HG02610 (cell line): ENCODE measurements at regions not wholly inside any gene's neighbourhood (a gene's known extent, or its start where the extent isn't known, plus 50 kb on each side); places are given as distances from the start of the nearest gene placed in this dataset.
"Not testable (repeated sequence)": the region's sequence is repeated elsewhere in the genome, so short reads cannot be mapped to it uniquely, and the experiment has no call there.

Source experiments
- ATAC-seq: cut with Tn5 transposase; IDR thresholded peaks from one replicate; pipeline ENCODE4 v1.9.1; 2021; ENCODE audit warnings: mild to moderate bottlenecking, moderate library complexity; ENCODE audit not compliant: unreplicated experiment

DNA sequence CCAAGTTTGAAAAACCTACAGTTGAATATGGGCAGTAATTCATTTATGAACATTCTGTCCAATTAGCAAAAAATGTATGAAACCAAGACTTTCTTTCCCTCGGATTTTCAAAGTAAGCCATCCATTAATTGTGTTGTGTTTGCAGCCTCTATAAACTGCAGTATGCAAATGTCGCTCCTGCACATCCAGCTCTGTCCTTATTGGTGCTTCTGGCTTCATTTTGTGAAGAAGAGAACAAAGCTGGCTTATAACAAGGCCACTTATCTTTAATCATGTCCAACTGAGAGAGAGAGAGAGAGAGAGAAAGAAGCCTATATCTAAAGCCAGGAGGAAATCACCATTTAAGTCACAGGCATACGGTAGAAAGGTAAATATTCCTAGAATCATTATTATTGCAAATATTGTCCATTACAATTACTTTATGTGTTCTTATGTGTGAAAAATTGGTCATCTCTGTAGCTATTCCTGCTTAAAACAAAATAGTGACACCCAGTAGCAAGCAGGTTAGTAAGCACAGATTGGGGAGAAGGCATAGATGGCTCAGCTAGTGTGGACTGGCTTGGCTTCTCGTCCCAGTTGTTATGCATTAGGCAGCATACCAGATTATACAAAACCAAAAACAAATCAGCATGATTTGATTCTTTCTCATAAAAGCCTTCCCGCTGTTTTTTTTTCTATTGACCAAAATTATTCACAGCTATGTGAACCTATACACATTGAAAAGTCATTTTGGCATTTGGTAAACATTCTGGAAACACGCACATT, 726.4 kb upstream of the SOX11 start:
- no peak for ATAC-seq

DNA sequence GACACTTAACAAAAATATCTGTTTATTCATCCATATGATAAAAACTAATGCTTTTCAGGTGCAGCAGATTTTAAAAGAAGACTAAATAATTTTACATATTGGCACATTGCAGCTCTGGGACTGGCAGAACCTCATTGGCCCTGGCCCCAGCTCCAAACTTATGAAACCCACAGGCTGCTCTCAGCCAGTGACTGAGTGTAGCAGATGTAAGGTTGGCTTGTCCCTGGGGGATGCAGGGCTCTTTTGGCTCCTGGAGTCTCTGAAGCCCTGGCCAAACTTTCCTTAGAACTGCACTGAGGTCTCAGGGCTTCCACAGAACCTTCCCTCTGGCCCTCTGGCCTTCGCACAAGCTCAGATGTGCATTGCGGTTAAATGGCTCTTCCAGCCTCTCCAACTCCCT, 725.0 kb upstream of the SOX11 start:
- no peak for ATAC-seq

GRCh38 chr2:4972472-4972871, 719.7 kb upstream of the SOX11 start:
- ATAC-seq, result no peak

DNA sequence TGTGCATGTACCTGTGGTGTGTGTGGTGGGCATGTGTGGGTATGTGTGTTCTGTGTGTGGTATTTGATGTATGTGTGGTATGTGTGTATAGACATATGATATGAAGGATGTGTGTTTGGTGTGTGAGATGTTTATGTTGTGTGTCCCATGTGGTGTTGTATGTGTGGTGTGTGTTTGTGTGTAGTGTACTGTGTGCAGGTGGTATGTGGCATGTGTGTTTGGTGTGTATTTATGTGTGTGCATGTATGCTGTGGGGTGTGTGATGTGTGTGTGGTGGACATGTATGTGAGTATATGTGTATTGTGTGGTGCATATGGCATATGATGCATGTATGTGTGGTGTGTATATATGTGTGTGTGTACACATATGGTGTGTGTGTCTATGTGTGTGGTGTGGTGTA, 718.8 kb upstream of the SOX11 start:
- no peak for ATAC-seq

GRCh38 chr2:4973973-4974372, 718.2 kb upstream of the SOX11 start:
- no peak for ATAC-seq

GRCh38 chr2:4976407-4976806, 715.8 kb upstream of the SOX11 start:
- no peak for ATAC-seq

GRCh38 chr2:4979111-4979510, 713.1 kb upstream of the SOX11 start:
- no peak for ATAC-seq

DNA sequence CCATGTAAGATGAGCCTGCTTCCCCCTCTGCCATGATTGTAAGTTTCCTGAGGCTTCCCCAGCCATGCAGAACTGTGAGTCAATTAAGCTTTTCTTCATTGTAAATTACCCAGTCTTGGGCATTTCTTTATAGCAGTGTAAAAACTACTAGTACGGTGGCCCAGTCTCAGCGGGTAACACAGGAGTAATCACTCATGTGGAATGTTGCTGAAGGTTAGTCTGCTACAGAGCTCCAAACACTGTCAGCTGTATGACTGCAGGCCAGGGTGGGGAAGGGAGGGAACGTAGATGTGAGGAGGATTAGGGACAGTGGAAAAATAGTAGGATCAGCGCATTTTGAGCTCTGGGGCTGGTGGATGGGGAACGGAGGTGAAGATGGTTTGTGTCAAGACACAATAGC, 711.2 kb upstream of the SOX11 start:
- ATAC-seq, result no peak

GRCh38 chr2:4981802-4982409, 710.3 kb upstream of the SOX11 start:
- no peak for ATAC-seq

DNA sequence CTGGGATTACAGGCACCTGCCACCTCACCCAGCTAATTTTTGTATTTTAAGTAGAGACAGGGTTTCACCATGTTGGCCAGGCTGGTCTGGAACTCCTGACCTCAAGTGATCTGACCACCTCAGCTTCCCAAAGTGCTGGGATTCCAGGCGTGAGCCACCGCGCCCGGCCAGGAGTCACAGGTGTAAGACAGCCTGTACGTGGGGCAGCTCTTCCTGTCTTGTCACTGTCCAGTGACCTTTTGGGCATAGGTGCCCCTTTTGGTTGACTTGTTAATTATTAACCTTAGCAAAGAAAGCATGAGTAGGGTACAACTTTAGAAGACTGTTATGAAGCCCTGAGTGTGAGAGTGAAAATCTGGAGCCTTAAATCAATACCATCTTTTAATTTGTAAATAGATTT, 703.7 kb upstream of the SOX11 start:
- ATAC-seq, result not testable (repeated sequence)

GRCh38 chr2:4992226-4992625, 700.0 kb upstream of the SOX11 start:
- ATAC-seq, result no peak

DNA sequence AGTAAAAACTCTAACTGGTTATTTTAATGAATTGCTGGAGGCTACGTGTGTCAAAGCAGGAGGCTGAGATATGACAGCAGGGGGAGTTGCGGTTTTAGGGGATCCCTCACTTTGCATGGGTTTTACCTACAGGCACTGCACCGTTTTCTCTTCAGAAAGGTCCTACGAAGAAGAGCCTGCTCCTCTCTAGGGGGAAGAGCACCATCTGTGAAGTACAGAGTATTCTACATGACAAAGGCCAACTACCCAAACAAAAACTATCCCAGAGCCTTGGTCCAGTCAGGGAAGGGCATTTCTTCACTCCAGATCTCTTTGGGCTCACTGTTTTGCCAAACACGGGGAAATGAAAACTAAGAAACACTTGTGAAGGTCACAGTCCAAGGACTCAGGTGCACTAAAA, 696.7 kb upstream of the SOX11 start:
- no peak for ATAC-seq

- no peak for ATAC-seq
These were observed 684.6 kb upstream of the SOX11 start for GRCh38 chr2:5007596-5007995.

- no peak for ATAC-seq
These were observed 672.9 kb upstream of the SOX11 start for GRCh38 chr2:5019324-5019723.

DNA sequence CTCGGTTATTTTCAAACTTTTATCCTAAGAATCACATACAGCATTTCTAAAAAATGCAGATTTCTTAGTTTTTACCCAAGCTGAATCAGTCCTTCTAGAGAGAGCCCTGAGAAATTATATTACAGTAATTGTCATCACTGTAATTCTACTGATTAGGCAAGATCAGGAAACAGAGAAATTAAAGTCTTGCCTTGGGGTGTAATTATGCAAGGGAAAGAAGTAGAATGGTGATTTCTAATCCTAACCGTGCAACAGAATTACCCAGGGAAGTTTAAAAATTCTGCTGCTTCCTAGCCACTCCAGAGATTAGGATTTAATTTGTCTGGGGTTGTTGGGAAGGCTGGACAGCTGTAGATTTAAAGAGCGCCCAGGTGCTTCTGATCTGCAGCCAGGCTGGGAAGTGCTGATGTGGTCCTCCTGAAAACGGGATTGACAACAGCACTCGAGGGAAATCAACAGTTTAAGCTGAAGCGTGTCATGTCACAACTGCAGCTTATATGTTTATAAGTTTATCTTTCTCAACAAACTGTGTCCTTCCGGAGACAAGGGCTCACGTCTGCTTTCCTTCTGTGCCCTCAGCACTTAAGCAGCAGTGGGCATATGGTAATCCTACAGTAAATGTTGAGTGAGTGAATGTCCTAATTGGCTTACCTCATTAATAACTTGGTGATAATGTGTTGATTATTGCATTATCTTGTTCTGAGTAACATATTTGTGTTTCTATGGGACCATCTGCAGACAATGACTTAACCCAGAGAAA, 671.9 kb upstream of the SOX11 start:
- no peak for ATAC-seq

DNA sequence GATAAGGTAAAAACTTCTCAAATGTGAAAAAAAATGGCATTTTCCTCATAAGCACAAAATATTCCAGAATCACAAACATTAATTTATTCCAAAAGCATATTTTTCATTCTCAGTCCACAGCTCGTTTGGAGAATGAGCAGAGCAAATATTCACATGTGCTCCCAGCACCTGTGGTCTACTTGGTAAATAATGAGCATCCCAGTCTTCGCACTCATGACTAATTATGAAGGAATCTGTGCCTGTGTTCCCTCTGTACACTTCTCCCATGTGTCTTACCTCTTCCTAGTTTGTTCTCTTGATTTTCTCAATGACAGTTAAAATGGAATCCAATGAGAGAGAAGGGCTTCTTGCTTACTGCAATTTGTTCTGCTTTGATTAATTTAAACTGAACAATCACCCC, 671.0 kb upstream of the SOX11 start:
- ATAC-seq, result no peak

DNA sequence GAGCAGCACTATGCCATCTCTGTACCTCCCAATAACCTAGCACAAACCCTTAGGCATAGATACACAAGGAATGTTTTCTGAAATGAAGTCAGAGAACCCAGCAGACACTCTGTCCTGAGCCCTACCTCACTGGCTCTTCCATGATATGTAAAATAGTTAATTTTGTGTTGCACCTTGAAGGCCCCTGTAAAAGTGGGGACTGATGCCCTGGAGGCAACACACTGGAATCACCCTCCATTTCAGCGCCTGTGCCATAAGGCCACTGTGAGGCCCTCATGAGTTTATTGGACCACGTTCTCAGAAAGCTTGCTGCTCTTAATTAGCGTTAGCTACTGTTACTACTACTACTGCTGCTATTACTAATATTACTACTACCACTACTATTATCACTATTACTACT, 670.1 kb upstream of the SOX11 start:
- ATAC-seq, result no peak

- not testable (repeated sequence) for ATAC-seq
These were observed 669.2 kb upstream of the SOX11 start for GRCh38 chr2:5022708-5023635.

- no peak for ATAC-seq
These were observed 665.5 kb upstream of the SOX11 start for GRCh38 chr2:5026571-5027234.

DNA sequence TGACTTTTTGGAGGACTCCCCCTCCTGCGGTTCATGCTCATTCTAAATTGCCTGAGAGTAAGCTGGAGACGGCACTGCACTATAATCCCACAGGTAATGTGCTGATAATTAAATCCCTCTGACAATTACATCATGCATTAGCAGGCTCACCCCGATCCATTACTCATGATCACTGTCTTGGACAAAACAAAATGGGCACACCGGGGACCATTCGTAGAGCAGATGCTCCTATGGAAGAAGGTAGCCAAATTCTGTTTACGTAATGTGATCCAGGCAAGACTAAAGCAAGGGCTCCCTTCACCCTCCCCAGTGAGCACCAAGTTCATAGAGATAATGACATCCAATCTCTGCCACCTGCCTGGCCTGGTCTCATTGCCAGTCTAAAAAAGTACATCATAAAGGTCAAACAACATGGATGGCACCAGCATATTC, 657.1 kb upstream of the SOX11 start:
- ATAC-seq, result no peak
